Endothelial cell (in vitro differentiated cells): ENCODE measurements at regions not wholly inside any gene's neighbourhood (a gene's known extent, or its start where the extent isn't known, plus 50 kb on each side); places are given as distances from the start of the nearest gene placed in this dataset.

Experiments
- DNase-seq: peaks from one replicate; pipeline ENCODE4 v3.0.0; 2021; ENCODE audit warnings: low spot score
- H3K27ac Mint-ChIP-seq: one replicate; pipeline ENCODE4 v1.8.0; 2021; ENCODE audit warnings: mixed read lengths, inconsistent platforms; ENCODE audit not compliant: unreplicated experiment
- H3K27me3 Mint-ChIP-seq: one replicate; pipeline ENCODE4 v1.8.0; 2021; ENCODE audit warnings: mild to moderate bottlenecking, moderate library complexity, mixed read lengths, inconsistent platforms; ENCODE audit not compliant: unreplicated experiment
- H3K36me3 Mint-ChIP-seq: one replicate; pipeline ENCODE4 v1.8.0; 2021; ENCODE audit warnings: mild to moderate bottlenecking, low read depth, mixed read lengths, inconsistent platforms; ENCODE audit not compliant: unreplicated experiment
- H3K4me1 Mint-ChIP-seq: one replicate; pipeline ENCODE4 v1.8.0; 2021; ENCODE audit warnings: mild to moderate bottlenecking, mixed read lengths, inconsistent platforms; ENCODE audit not compliant: unreplicated experiment
- H3K4me3 Mint-ChIP-seq: one replicate; pipeline ENCODE4 v1.8.0; 2021; ENCODE audit warnings: mild to moderate bottlenecking, mixed read lengths, inconsistent platforms; ENCODE audit not compliant: unreplicated experiment
- H3K9me3 Mint-ChIP-seq: one replicate; pipeline ENCODE4 v1.8.0; 2021; ENCODE audit warnings: mixed read lengths, inconsistent platforms; ENCODE audit not compliant: unreplicated experiment
- TF ChIP-seq, protein P1 (sequence below): fragments of 200-600 bp; sonication (generic); IDR thresholded peaks from one replicate; pipeline ENCODE4 v1.5.0; 2021; ENCODE audit warnings: antibody characterized with exemption; ENCODE audit not compliant: unreplicated experiment

DNA sequence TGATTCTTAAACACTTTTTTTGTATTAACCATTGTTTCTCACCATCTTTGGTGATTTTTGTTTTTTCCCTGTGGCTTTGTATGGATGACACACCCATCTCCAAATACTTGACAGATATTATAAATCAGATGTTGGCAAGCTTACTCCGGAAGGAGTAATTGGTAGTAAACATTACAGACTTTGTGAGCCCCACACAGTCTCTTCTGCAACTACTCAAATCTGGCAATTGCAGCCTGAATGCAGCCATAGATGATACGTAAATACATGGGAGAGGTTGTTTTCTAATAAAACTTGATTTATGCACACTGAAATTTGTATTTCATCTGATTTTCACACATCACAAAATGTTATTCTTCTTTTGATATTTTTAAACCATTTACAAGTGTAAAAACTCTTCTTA lies 331.5 kb downstream of the ARPP21 start:
- TF ChIP-seq, protein P1, sequence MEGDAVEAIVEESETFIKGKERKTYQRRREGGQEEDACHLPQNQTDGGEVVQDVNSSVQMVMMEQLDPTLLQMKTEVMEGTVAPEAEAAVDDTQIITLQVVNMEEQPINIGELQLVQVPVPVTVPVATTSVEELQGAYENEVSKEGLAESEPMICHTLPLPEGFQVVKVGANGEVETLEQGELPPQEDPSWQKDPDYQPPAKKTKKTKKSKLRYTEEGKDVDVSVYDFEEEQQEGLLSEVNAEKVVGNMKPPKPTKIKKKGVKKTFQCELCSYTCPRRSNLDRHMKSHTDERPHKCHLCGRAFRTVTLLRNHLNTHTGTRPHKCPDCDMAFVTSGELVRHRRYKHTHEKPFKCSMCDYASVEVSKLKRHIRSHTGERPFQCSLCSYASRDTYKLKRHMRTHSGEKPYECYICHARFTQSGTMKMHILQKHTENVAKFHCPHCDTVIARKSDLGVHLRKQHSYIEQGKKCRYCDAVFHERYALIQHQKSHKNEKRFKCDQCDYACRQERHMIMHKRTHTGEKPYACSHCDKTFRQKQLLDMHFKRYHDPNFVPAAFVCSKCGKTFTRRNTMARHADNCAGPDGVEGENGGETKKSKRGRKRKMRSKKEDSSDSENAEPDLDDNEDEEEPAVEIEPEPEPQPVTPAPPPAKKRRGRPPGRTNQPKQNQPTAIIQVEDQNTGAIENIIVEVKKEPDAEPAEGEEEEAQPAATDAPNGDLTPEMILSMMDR: no peak
- Mint-ChIP-seq H3K9me3 (no peaks in the 10 kb centered on the region), H3K27me3 (peaks cover 4% of the 10 kb centered on the region), H3K36me3 (no peaks in the 10 kb centered on the region), H3K4me1 (peaks cover 4% of the 10 kb centered on the region), H3K27ac (no peak overlapping the region), H3K4me3 (no peak overlapping the region)
- DNase-seq: no peak

DNA sequence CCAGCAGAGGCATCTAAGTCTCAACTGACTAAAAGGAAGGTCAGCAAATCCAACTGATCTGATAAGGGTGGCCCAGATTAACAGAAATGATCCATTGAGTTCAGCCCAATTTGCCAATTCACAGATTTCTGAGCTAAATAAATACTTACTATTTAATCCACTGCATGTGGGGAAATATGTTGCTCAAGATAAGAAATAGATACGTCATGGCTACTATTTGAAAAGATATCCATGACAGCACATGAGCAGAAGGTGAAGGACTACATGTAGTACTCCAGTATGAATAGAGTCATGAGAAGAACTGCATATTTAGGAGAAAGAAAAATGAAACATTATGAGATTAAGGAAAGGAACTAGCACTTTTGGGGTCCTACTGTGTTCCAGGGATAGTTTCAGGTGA lies 332.4 kb downstream of the ARPP21 start:
- Mint-ChIP-seq H3K27me3 (peaks cover 4% of the 10 kb centered on the region), H3K4me3 (no peak overlapping the region), H3K36me3 (no peaks in the 10 kb centered on the region), H3K27ac (no peak overlapping the region), H3K9me3 (no peaks in the 10 kb centered on the region), H3K4me1 (peaks cover 4% of the 10 kb centered on the region)
- TF ChIP-seq, protein P1: no peak
- no peak for DNase-seq

- Mint-ChIP-seq H3K9me3 (no peaks in the 10 kb centered on the region), H3K27me3 (peaks cover 1% of the 10 kb centered on the region), H3K4me1 (no peaks in the 10 kb centered on the region), H3K4me3 (no peak overlapping the region), H3K36me3 (no peaks in the 10 kb centered on the region), H3K27ac (no peak overlapping the region)
- TF ChIP-seq, protein P1: no peak
- no peak for DNase-seq
Observed at GRCh38 chr3:35974872-35975271, 335.5 kb downstream of the ARPP21 start.

GRCh38 chr3:35986161-35986560 lies 346.8 kb downstream of the ARPP21 start:
- H3K27ac Mint-ChIP-seq: no peak overlapping the region
- DNase-seq: no peak
- no peaks in the 10 kb centered on the region for H3K9me3 Mint-ChIP-seq
- TF ChIP-seq, protein P1: no peak
- no peaks in the 10 kb centered on the region for H3K36me3 Mint-ChIP-seq
- H3K27me3 Mint-ChIP-seq: no peaks in the 10 kb centered on the region
- H3K4me3 Mint-ChIP-seq: no peak overlapping the region
- H3K4me1 Mint-ChIP-seq: no peaks in the 10 kb centered on the region

GRCh38 chr3:35987386-35987785 lies 348.1 kb downstream of the ARPP21 start:
- Mint-ChIP-seq H3K4me1 (no peaks in the 10 kb centered on the region), H3K27ac (no peak overlapping the region), H3K36me3 (no peaks in the 10 kb centered on the region), H3K4me3 (no peak overlapping the region), H3K9me3 (no peaks in the 10 kb centered on the region), H3K27me3 (no peaks in the 10 kb centered on the region)
- DNase-seq: no peak
- TF ChIP-seq, protein P1: no peak
